ENCODE measurements at regions not wholly inside any gene's neighbourhood (a gene's known extent, or its start where the extent isn't known, plus 50 kb on each side); places are given as distances from the start of the nearest gene placed in this dataset.

DNA sequence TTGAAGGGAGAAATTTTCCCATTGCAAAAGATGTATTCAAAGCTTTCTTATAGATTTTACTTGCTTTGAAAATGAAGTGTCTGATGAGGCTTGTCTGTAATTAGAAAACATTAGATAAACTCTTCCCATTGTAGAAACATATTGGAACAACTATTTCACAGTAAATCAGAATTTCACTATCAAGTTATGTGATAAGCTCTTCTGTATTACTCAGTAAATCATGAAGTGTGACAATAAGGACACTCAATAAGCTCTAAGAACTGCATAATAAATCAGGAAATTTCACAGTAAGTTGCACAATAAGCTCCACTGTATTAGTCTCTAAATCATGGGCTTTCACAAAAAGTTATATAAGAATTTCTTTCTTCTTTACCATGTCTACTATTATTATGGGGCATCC, 1546.6 kb downstream of the SLITRK5 start:
- ChIA-PET CTCF (no interaction called here), POLR2A (no interaction called here)
- no peak for DNase-seq (ENCODE audit: low spot score)
- no peak for ATAC-seq
- no peak for TF ChIP-seq MLX (CRISPR knock-in tag; IDR thresholded peaks at IDR 0.05)
- TF ChIP-seq MYBL2 (CRISPR knock-in tag; IDR thresholded peaks at IDR 0.05), result no peak
- H3K9me3 Mint-ChIP-seq, result peaks cover 21% of the 10 kb centered on the region
- peaks cover 14% of the 10 kb centered on the region for H3K36me3 Mint-ChIP-seq
- no peaks in the 10 kb centered on the region for H3K4me1 Mint-ChIP-seq
- no peaks in the 10 kb centered on the region for H3K27me3 Mint-ChIP-seq (ENCODE audit: low read depth)
- no peak overlapping the region for H3K27ac Mint-ChIP-seq
- H3K4me3 Mint-ChIP-seq, result no peak overlapping the region

DNA sequence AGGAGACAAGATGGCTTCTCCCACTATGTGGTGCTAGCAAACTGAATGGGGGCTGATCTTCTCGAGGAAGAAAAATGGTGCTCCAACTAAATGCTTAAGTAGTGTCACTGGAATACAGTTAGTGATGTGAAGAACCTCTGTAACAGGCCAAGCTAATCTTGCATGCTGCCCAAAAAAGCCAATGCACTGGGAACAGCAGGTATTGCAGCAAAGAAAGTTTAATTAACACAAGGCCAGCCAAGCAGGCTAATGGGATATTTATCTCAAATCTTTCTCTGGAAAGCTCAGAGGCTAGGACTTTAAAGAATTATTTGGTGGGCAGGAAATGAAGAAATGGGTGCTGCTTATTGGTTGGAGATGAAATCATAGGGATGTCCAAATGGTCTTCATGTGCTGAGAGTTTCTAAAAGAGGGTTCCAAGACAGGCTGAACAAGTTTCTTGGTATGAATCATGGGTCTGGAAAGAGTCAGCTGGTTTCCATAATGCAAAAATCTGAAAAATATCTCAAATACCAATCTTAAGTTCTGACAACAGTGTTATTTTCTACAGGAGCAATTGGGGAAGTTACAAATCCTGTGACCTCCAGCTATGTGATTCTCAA, 1550.5 kb downstream of the SLITRK5 start:
- ChIA-PET POLR2A (no interaction called here), CTCF (no interaction called here)
- Mint-ChIP-seq H3K27me3 (ENCODE audit: low read depth) (no peaks in the 10 kb centered on the region), H3K36me3 (peaks cover 14% of the 10 kb centered on the region), H3K9me3 (peaks cover 24% of the 10 kb centered on the region), H3K27ac (no peak overlapping the region), H3K4me1 (no peaks in the 10 kb centered on the region), H3K4me3 (no peak overlapping the region)
- DNase-seq (ENCODE audit: low spot score) (no peak), ATAC-seq (no peak)
- TF ChIP-seq ZNF532 (CRISPR knock-in tag; IDR thresholded peaks at IDR 0.05; ENCODE audit: borderline replicate concordance) (no peak), ZBTB21 (CRISPR knock-in tag; IDR thresholded peaks at IDR 0.05; ENCODE audit: borderline replicate concordance) (no peak), TEAD1 (CRISPR knock-in tag; IDR thresholded peaks at IDR 0.05) (no peak), SOX15 (CRISPR knock-in tag; IDR thresholded peaks at IDR 0.05) (no peak), TCF7 (CRISPR knock-in tag; IDR thresholded peaks at IDR 0.05; ENCODE audit: low read depth) (no peak), ZNF317 (CRISPR knock-in tag; IDR thresholded peaks at IDR 0.05; ENCODE audit: borderline replicate concordance, low read depth) (no peak), ZNF281 (CRISPR knock-in tag; IDR thresholded peaks at IDR 0.05) (no peak), TEAD4 (CRISPR knock-in tag; IDR thresholded peaks at IDR 0.05) (no peak), MYBL2 (CRISPR knock-in tag; IDR thresholded peaks at IDR 0.05) (no peak), TP53 (CRISPR knock-in tag; IDR thresholded peaks at IDR 0.05) (no peak), GABPB1 (CRISPR knock-in tag; IDR thresholded peaks at IDR 0.05) (no peak)
- TF ChIP-seq, protein P1, sequence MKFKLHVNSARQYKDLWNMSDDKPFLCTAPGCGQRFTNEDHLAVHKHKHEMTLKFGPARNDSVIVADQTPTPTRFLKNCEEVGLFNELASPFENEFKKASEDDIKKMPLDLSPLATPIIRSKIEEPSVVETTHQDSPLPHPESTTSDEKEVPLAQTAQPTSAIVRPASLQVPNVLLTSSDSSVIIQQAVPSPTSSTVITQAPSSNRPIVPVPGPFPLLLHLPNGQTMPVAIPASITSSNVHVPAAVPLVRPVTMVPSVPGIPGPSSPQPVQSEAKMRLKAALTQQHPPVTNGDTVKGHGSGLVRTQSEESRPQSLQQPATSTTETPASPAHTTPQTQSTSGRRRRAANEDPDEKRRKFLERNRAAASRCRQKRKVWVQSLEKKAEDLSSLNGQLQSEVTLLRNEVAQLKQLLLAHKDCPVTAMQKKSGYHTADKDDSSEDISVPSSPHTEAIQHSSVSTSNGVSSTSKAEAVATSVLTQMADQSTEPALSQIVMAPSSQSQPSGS (CRISPR knock-in tag; IDR thresholded peaks at IDR 0.05; ENCODE audit: borderline replicate concordance, low read depth), result no peak
- TF ChIP-seq, protein P2, sequence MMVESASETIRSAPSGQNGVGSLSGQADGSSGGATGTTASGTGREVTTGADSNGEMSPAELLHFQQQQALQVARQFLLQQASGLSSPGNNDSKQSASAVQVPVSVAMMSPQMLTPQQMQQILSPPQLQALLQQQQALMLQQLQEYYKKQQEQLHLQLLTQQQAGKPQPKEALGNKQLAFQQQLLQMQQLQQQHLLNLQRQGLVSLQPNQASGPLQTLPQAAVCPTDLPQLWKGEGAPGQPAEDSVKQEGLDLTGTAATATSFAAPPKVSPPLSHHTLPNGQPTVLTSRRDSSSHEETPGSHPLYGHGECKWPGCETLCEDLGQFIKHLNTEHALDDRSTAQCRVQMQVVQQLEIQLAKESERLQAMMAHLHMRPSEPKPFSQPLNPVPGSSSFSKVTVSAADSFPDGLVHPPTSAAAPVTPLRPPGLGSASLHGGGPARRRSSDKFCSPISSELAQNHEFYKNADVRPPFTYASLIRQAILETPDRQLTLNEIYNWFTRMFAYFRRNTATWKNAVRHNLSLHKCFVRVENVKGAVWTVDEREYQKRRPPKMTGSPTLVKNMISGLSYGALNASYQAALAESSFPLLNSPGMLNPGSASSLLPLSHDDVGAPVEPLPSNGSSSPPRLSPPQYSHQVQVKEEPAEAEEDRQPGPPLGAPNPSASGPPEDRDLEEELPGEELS (CRISPR knock-in tag; IDR thresholded peaks at IDR 0.05), result no peak
- TF ChIP-seq, protein P3, sequence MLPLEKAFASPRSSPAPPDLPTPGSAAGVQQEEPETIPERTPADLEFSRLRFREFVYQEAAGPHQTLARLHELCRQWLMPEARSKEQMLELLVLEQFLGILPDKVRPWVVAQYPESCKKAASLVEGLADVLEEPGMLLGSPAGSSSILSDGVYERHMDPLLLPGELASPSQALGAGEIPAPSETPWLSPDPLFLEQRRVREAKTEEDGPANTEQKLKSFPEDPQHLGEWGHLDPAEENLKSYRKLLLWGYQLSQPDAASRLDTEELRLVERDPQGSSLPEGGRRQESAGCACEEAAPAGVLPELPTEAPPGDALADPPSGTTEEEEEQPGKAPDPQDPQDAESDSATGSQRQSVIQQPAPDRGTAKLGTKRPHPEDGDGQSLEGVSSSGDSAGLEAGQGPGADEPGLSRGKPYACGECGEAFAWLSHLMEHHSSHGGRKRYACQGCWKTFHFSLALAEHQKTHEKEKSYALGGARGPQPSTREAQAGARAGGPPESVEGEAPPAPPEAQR (CRISPR knock-in tag; IDR thresholded peaks at IDR 0.05), result no peak
- TF ChIP-seq, protein P4, sequence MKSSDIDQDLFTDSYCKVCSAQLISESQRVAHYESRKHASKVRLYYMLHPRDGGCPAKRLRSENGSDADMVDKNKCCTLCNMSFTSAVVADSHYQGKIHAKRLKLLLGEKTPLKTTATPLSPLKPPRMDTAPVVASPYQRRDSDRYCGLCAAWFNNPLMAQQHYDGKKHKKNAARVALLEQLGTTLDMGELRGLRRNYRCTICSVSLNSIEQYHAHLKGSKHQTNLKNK (CRISPR knock-in tag; IDR thresholded peaks at IDR 0.05), result no peak
- TF ChIP-seq, protein P5, sequence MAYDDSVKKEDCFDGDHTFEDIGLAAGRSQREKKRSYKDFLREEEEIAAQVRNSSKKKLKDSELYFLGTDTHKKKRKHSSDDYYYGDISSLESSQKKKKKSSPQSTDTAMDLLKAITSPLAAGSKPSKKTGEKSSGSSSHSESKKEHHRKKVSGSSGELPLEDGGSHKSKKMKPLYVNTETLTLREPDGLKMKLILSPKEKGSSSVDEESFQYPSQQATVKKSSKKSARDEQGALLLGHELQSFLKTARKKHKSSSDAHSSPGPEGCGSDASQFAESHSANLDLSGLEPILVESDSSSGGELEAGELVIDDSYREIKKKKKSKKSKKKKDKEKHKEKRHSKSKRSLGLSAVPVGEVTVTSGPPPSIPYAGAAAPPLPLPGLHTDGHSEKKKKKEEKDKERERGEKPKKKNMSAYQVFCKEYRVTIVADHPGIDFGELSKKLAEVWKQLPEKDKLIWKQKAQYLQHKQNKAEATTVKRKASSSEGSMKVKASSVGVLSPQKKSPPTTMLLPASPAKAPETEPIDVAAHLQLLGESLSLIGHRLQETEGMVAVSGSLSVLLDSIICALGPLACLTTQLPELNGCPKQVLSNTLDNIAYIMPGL (CRISPR knock-in tag; IDR thresholded peaks at IDR 0.05), result no peak
